NCI-H2196 (cell line): ENCODE measurements at regions not wholly inside any gene's neighbourhood (a gene's known extent, or its start where the extent isn't known, plus 50 kb on each side); places are given as distances from the start of the nearest gene placed in this dataset.

ENCODE experiments used
- DNase-seq: peaks from one replicate; lab custom pipeline; 2025; ENCODE audit not compliant: unreplicated experiment; lab: John Stamatoyannopoulos, UW

DNA sequence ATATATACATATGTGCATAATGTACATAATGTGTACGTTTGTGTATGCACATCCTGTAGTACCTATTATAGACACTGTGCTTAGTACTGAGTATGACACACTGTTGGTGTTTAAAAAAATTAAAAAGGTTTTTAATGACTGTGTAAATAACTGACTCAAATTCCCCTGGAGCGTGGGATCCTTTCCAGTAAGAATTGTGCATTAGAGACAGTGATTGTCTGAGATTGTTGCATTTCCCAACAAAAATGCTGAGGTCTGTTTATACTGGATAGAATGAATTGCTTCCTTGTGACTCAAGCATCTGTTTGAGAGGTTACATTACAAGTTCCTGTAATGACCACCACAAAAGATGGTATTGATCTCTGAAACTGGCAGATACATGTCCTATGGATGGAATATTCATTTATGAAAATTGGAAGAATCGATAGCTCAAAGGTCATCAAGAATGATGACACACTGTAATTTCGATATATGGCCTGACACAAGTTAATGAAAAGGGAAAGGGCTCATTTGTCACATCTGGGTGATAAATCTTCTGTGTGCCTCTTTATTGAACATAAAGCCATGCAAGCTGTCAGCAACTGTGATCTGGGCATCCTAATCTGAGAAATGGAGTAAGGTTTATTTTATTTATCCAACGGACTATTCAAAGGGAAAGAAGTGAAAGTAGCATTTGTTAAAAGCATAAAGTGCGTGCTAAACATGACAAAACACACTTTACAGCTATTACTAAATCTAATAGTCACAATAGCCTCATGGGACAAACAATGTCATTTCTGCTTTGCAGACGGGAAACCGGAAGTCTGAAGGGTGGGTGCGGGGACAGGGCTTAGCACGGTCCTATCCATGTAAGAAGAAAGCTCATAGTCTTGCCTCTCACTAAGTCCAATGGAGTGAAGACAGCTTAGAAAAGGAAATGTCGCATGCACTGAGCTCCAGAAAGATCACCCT, 228.8 kb downstream of the CDH11 start:
- no peak for DNase-seq

DNA sequence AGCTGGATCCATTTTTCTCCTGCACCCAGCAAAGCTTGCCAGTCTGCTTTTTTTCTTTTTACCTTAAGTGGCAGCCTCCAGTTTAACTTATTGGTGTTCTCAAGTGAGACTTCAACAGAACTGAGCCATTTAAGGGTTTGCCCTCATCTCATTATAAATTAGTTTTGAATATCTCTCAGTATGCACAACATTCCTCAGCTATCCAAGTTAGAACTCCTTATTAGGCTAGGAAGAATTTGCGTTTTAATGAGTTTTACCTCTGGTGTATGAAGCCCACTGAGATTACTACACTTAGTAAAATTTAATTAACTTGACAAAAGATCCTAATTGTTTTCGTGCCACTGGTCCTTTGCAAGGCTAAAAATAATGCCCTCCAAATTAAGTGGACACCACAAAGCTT, 232.4 kb downstream of the CDH11 start:
- no peak for DNase-seq

DNA sequence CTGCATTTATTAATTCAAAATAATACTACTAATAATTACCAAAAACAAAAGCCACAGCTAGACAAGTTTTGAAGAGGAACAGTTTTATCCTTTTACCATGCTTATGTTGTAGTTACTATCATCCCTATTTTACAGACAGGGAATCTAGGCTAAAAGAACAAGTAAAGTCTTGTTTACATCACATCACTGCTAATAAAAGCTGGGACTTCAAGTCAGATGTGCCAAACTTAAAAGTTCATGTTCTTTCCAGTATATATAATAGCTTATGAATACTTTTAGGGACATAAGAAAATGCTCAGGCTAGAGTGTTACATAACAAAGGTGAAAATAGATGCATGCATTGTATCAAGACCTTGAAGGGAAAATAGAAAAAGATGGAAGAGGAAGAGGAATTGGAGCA, 234.2 kb downstream of the CDH11 start:
- no peak for DNase-seq

DNA sequence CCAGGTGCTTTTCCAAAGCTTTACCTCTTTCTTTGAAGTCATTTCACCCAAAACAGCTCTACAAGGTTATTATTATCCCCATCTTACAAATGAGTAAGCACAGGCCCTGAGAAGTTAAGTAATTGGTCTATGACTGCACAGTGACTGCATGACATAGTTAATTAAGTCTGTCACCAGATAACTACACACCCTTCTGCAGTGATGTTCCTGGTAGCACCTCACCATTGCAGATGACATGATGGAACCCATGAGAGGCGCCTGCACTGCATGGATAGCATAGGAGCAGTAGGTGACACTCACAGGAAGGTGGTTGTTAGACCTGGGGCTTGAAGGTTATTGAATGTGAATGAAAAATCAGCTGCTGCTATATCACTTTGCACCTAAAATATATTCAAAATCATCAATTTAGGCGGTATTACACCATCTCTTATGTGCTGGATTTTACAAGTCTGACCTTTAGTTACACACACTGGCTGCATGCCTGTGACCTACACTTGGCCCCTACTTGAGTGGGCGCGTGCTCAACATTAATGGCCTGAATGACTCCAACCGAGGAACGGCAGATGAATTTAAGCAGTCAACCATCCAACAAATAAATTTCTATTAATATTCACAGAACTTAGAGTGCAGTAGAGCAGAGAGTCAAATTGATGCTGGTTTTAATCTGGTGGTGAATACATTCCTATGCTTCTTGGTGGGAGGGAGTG, 239.6 kb downstream of the CDH11 start:
- DNase-seq = no peak

DNA sequence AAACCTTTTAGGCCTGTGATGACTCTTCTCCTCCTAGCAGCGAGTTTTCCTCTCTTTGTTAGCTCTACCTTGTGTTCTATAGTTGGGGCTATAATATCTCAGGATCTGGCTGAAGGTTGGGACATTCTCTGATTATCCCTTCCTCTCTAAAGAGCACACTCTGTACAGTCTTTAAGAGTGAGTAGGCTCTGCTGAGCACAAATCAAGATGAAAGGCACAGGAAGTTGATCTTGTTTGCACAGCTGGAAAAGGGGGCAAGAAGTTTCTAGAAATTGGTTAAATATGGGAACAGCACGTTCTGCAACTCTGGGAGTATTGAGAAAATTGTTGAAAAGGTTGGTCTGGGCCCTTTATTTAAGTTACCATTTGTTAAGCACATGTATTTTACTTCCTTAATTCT, 240.9 kb downstream of the CDH11 start:
- no peak for DNase-seq

DNA sequence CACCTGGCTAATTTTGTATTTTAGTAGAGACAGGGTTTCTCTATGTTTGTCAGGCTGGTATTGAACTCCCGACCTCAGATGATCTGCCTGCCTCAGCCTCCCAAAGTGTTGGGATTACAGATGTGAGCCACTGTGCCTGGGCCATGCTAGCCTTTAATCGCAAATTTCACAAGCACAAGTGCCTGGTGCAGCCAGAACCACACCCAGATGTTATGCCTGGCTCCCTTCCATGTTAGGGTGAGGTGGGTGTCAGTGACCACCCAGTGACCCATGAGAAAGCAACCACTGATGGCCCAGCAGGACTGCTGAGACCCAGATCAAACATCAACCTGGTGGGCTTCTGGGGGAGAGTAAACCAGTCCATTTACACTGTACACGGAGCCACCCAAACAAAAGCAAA, 241.9 kb downstream of the CDH11 start:
- DNase-seq = no peak

DNA sequence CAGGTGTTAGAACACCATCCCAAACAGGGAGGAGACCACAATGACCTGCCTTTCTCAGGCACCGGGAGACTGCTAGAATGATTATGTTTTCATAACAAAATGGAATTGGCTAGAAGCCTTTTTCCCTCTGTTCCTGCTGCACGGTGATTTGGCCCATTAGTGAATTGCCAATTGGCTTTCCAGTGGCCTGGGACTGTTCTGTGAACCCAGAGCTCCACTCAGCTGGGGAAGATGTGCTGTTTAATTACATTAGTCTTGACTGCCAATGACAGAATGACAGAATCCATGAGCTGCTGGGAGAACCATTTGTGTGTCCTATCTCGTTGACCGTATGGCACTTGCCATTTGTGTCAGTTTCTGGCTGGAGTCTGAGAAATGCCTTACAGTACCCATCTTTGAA, 242.9 kb downstream of the CDH11 start:
- no peak for DNase-seq

DNA sequence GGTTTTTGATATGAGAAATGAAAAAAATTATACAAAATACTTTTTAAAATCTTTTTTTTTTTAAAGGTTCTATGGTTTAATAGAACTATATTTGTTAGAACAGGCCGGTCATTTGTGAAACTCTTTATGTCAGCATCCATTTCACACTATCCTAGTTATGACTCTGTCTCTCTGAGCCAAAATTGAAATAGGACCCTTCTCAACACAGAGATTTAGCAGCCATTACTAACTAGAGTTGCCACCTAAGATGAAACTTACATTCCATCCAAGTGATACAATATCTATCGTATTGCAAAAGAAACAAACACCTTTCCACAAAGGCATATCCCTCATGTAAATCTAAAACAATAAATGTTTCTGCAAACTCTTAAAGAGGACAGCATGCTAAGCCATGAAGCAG, 249.8 kb downstream of the CDH11 start:
- DNase-seq = no peak

DNA sequence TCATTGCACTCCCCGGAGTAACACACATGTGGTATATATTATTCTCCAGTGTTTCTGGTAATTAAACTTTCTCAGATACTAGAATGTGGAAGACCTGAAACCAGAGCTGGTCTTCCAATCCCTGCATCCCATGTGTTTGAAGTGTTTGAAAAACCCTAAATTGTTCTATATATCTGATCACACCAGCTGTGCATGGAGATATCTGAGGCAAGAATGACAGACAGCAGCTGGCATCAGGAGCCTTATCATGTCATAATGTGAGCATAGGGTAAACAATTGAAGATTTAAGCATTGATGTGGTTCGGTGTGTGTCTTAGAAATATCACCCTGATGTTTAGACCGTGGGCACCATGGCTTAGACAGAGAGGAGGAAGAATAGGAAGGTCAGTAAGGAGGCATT, 251.0 kb downstream of the CDH11 start:
- no peak for DNase-seq

DNA sequence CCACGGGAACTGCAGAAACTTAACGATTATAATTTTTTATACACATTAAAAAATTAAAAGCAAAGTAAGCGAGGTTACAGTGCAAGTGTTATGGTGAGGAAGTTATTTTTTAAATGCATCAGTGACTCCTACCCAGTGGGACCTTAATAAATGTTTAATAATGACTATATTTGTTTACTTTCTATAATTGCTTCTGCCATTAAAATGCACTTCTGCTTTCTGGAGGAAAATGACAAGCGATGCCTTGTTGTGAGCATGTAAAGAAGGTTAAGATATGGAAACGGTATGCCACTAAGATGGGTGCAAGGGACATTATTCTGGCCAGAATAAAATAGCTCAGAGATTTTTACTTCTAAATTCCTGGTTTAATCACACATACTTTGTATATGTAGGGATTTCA, 252.1 kb downstream of the CDH11 start:
- DNase-seq = no peak

DNA sequence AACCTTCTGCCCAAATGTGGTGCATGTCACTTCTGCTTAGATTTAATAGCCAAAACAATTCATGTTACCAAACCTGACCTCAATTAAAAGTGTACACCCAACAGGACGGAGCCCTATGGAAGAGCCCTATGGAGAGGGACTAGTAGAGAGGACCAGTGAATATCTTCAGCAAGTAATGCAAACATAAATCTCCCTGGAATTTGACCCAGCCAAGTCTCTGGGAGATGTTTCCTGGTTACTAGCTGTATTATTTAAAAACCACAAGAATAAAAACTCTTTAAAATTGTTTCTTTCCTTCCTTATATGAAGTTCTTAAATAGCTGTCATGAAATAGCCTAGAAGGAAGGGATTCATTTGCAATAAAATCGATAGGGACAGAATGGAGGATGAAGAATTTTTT, 255.8 kb downstream of the CDH11 start:
- no peak for DNase-seq

DNA sequence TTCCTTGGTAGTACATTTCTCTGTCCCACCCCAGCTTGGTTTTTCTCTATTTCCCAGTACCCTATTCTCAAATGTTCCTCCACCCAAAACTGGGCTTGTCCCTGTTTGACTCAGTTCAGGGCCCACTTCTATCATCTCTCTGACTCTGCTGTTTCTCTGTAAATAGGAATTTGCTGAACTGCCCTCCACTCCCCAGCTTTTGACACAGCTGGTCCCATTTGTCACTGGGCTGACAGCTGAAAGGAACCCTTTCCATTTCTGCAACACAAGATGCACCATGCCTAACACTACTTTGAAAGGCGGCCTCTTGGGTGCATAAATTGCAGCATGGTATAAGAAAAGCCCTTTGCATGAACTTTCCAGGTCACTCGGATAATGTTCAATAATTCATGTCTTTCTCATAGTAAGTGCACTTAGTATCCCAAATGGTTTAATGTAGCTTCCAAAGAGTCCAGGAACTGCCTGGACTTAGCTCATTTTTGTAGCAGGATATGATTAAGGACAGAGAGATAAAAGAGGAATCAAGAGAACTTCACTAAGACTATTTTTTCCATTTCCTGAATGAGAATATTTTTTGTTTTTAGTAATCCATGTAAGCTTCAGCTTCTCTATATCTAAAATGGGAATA, 256.7 kb downstream of the CDH11 start:
- no peak for DNase-seq

DNA sequence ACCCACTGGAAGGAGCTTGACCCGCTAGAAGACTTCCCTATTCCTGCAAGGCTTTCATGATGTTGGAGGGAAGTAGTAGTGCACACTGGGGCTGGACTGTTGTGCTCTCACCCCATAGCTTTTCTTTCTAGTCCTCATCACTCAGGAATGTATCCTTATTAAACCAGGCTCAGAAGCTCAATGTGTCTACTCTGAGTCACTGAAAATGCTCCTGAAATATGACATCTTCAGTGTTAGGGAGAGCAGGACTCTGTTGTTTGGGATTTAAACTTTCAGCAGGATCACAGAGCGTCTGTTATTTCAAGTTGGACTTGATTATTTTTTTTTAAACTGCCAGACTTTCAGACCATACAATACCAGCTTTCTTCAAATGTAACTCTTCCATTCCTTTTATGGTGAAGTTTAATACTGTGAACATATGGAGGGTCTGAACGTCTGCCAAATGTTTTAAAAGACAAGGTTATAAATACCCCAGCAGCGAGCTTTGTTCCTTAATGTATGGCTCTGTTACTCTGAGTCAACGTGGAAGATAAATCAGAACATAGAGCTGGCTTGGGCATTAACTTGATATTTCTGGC, 257.5 kb downstream of the CDH11 start:
- no peak for DNase-seq

DNA sequence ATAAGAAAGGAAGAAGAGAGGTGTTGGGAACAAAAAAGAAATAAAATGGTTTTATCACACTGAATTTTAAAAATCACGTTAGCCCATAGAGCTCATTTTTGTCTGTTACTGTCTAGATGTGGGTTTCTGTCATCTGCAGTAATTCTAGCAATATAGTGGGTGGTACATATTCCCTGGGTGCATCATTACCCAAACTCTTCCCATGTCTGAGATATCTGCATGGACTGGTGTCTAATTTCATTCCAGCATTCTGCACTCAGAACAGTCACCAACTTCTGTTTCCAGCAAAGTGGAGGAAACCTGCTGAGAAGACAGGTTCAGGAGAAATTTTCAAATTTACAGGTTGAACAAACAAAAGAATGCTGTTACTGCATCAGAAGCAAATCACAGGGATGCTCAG, 263.8 kb downstream of the CDH11 start:
- DNase-seq = no peak

DNA sequence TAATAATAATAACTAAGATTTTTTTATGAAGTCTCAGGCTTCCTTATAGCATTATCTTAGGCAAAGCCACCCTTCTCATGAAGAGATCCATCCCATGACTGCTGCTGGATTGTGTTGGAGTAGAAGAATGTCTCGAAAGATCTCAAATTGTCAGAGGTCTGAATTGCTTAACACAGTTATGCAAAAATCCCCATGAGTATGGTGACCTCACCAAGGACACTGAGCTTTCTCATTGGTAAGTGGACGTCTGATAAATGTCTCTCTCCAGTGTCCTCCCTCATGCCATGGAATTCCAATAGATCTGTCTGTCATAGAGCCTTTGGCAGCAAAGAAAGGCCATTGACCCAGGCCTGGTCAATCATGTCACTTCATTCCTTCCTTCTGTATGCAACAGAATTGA, 264.5 kb downstream of the CDH11 start:
- DNase-seq = no peak

DNA sequence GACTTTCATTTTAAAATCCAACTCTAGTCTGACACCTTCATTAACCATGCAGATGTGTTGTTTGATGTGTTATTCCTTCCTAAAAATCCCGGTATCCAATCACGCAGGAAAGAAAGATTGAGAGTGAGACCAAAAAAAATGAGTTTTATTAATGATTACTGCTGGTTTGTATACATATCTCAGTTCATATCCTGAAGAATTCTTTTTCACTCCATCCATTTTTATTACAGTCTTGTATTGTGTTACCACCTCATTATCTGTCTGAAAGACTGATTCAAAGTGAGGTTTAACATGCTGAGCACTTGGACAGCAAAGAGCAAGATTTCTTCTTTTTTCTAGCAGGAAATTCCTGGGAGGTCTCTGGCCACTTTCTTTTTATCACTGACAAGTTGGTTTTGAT, 268.3 kb downstream of the CDH11 start:
- no peak for DNase-seq

DNA sequence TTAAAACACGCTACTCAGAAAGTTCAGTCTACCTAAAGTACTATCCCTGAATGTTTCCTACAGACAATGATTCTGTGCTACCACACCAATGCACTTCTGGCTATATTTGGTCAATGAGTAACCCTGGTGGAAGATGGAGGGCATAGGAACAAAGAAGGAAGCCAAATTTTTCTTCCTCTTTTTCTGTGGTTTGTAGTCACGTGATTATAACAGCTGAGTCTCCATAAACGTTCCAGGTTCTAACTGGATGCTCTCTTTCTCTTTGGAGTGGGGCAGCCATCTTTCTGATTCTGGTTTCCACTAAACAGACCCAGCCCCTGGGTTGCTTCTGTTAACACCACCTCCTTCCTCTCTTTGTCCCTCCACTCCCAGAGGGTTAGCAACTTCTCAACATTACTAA, 274.9 kb downstream of the CDH11 start:
- no peak for DNase-seq

DNA sequence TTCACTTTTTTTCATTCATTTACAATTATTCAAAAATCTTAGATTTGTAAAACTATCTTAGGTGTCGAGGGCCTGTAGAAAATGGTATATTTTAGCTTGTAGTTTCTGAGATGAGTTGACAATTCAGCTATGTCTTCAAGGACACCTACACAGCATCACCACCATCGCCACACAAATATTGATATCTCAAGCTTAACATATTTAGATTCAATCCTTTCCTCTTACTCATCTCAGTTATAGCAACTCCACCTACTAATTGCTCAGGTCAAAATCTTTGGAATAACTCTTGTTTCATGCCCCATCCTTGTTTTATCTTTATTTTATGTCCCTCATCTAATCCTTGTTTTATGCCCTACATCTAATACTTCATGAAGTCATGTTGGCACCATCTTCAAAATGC, 276.8 kb downstream of the CDH11 start:
- no peak for DNase-seq

DNA sequence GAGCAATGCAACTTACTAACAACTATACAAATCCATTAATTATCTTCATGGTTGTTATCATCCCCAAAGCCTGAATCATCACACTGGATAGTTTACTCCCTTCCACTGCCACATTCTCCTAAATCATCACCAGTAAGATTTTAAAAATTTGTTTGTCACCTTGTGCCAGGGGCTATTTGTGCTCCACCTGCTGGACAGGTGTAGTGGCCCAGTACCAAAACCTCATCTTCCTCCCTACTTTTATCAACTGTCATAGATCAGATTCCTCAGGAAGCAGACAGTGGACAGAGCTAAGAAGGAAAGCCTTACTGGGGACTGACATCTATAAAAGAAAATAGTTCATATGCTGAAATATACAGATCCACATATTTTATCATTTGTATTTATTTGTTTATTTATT, 280.4 kb downstream of the CDH11 start:
- no peak for DNase-seq

DNA sequence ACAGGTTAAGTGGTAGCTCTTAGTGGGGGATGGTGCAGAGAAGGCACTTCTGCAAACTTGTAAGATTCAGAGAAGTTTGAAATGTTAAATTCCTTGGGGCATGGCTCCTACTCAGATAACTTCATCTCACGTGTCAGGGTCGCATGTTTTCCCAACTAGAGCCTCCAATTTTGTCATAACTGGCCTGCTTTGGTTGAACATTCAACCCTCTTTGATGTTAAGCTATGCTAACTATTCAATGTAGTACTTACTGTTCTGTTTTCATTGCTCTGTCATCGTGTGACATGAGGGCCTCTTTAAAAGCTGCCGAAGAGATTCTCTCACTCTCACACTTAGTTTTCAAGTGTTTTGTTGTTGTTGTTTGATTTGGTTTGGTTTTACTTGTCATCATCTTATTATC, 280.8 kb downstream of the CDH11 start:
- DNase-seq = no peak

DNA sequence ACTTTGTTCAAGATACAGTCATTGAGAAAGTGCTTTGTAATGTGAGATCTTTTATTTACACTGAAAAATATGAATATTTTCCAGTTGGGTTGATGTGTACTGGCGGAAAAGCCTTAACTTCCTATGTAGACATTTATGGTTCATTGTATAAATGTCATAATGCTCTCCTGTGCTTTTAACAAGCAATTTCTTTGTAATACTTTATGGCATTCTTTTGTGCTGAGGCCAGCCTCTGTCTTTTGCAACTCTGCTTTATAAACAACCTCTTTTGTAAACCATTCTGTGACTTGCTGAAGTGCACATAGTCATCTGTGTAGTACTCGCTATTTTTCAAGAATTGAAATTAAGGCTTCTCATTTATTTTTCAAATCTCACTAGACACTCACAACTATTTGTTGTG, 291.2 kb downstream of the CDH11 start:
- DNase-seq = no peak

DNA sequence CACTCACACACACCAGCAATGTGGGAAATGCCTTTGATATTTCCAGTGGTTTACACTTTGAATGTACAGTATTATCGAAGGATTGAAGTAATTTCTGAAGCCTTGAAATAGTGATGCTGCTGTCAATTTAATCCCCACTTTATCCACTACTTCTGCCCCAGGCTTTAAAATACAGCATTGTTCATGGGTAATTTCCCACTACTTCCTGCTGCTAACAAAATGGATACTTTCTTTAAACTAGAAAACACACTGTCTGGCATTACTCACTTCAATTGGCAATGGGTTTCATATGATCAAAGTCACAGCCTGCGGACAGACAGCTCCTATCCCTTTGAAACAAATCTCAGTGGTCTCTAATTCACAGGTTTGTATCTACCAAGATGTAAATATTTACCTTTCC, 292.2 kb downstream of the CDH11 start:
- DNase-seq = no peak
